NT2/D1 (cell line): ENCODE measurements at regions not wholly inside any gene's neighbourhood (a gene's known extent, or its start where the extent isn't known, plus 50 kb on each side); places are given as distances from the start of the nearest gene placed in this dataset.

Experiments used
- SUZ12 ChIP-seq: IDR thresholded peaks from 2 replicates; pipeline ENCODE4 v1.6.1; 2011; ENCODE audit not compliant: insufficient read length, insufficient read depth; ENCODE audit errors: extremely low read depth
- YY1 ChIP-seq: IDR thresholded peaks from 2 replicates; pipeline ENCODE4 v1.6.1; 2011; ENCODE audit not compliant: insufficient read length, insufficient read depth

GRCh38 chr13:81211713-81212112 lies 870.8 kb upstream of the SPRY2 start:
- TF ChIP-seq SUZ12 (no peak), YY1 (no peak)
